Activated naive CD4-positive, alpha-beta T cell treated with anti-CD3 and anti-CD28 coated beads for 36 hours (primary cell): ENCODE measurements at regions not wholly inside any gene's neighbourhood (a gene's known extent, or its start where the extent isn't known, plus 50 kb on each side); places are given as distances from the start of the nearest gene placed in this dataset. TPM values are rescaled to one million over a fixed set of nuclear protein-coding genes. Genes with fewer than 3 reads are reported as not detected.

Source experiments
- CTCF ChIA-PET: fragments of 350-600 bp; sonication (Branson Sonifier 250); formaldehyde crosslinking; loops from one replicate; lab custom pipeline; 2021; ENCODE audit warnings: antibody characterized with exemption; lab: Charles Lee
- DNase-seq: peaks from one replicate; pipeline ENCODE4 v3.0.0-alpha.2; 2020
- H3K27ac Mint-ChIP-seq: one replicate; pipeline ENCODE4 v1.8.0; 2021; ENCODE audit warnings: mild to moderate bottlenecking, mixed read lengths
- H3K27me3 Mint-ChIP-seq: one replicate; pipeline ENCODE4 v1.8.0; 2021; ENCODE audit warnings: low read depth, mixed read lengths
- H3K36me3 Mint-ChIP-seq: one replicate; pipeline ENCODE4 v1.8.0; 2021; ENCODE audit warnings: low read depth, mixed read lengths
- H3K4me1 Mint-ChIP-seq: one replicate; pipeline ENCODE4 v1.8.0; 2021; ENCODE audit warnings: low read depth, mixed read lengths
- H3K4me3 Mint-ChIP-seq: one replicate; pipeline ENCODE4 v1.8.0; 2021; ENCODE audit warnings: mild to moderate bottlenecking, moderate library complexity, mixed read lengths
- H3K9me3 Mint-ChIP-seq: one replicate; pipeline ENCODE4 v1.8.0; 2021; ENCODE audit warnings: mixed read lengths
- intact Hi-C: fragments of 100-400 bp; cut with micrococcal nuclease; formaldehyde crosslinking; loops from one replicate; pipeline ENCODE4 v1.15.1; 2023
- microRNA-seq: library from miRNA; unstranded; fragments of <30 nt; microRNA quantifications from one replicate; pipeline ENCODE4 v1.2.0, GENCODE V29; 2022; ENCODE audit warnings: borderline microRNAs expressed, borderline replicate concordance

DNA sequence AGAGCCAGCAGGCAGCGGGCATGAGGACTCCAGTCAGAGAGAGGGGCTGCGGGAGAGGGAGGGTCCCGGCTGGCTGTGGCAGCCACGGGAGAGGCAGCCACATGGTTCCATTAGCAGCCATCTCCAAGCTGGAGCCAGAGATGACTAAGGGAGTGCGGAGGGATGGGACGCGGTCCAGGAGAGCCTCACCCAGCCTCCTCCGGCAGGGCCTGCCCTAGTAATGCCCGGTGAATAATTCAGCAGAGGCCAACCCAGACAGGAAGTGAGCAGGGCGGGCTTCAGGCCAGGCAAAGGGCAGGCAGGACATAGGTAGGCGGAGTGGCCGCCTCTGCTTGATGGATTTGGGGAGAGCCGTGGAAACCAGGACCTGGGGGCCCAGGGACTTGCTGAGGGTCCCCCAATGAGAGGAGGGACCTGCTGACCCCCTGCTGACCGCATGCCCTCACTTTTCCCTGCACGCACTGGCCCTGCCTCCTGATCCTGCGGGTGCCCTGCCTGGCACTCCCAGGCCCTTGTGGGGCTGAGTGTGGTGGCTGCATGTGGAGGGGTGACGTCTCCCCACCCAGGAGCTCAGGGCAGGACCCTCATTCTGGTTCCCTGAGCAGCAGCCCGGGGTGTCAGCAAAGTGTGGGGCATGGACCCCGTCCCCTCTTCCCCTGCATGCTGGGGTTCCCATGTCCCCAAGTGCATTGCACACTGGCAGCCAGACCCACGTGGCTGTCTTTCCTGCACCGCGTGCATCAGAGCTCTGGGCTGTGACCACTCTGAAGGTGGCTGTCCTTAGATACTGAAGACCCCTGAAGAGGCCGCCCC, 51.8 kb upstream of the SLCO4A1 start:
- Mint-ChIP-seq H3K36me3 (no peaks in the 10 kb centered on the region), H3K4me3 (no peak overlapping the region), H3K27me3 (peaks cover 21% of the 10 kb centered on the region), H3K9me3 (no peaks in the 10 kb centered on the region), H3K27ac (no peak overlapping the region), H3K4me1 (no peaks in the 10 kb centered on the region)
- DNase-seq: no peak
- CTCF ChIA-PET: no interaction called here
- intact Hi-C loops: no loop called here

DNA sequence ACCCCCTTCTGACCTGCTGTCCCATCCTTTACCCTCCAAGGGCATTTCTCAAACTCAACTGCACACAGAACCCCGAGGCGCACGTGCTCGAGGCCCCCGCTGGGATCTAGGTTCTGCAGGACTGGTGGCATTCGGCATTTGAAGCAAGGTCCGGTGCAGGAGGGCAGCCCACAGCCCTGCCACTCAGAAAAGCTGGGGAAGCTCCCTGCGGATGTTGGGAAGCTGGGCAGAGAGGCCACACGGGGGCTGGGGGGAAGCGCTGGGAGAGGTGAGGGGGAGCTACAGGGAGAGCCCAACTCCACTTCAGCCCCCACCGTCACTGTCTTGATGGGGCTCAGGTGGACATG, 51.2 kb upstream of the SLCO4A1 start:
- intact Hi-C loops: no loop called here
- CTCF ChIA-PET: no interaction called here

DNA sequence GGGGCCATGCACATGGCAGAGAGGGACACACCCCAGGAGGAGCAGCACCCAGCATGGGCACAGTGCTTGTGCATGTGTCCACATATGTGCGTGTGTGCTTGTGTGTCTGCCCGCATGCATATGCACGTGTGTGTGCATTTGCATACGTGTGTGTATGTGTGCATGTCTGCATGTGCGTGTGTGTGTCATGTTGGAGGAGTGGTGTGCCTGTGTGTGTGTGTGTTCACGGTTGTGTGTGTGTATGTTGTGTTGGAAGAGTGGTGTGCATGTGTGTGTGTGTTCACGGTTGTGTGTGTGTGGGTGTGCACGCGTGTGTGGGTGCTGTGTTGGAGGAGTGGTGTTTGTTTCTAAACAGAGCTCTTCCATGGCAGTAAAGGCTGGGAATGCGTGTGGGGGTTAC, 50.7 kb upstream of the SLCO4A1 start:
- Mint-ChIP-seq H3K36me3 (no peaks in the 10 kb centered on the region), H3K4me1 (no peaks in the 10 kb centered on the region), H3K9me3 (no peaks in the 10 kb centered on the region), H3K4me3 (no peak overlapping the region), H3K27me3 (peaks cover 18% of the 10 kb centered on the region), H3K27ac (no peak overlapping the region)
- no peak for DNase-seq
- intact Hi-C loops: no loop called here
- CTCF ChIA-PET: no interaction called here

More for the DNA sequence above, 51.2 kb upstream of the SLCO4A1 start:
- H3K27ac Mint-ChIP-seq: no peak overlapping the region
- no peak for DNase-seq
- peaks cover 18% of the 10 kb centered on the region for H3K27me3 Mint-ChIP-seq
- H3K9me3 Mint-ChIP-seq: no peaks in the 10 kb centered on the region
- H3K4me1 Mint-ChIP-seq: no peaks in the 10 kb centered on the region
- no peaks in the 10 kb centered on the region for H3K36me3 Mint-ChIP-seq
- H3K4me3 Mint-ChIP-seq: no peak overlapping the region

Small RNA genes lying in the stretch of these regions (microRNA-seq; reads per million reads assigned to microRNA genes)
- gene MIR1-1 (not detected), gene MIR133A2 (not detected)
